ENCODE measurements at regions not wholly inside any gene's neighbourhood (a gene's known extent, or its start where the extent isn't known, plus 50 kb on each side); places are given as distances from the start of the nearest gene placed in this dataset.

- TF ChIP-seq CTCF (conservative IDR thresholded peaks at IDR 0.05 in 1 of 2, IDR thresholded peaks at IDR 0.05 in 1 of 2; ENCODE audit: low read depth in 1 of 2, low read length in 2 of 2) (no peak), EZH2 (IDR thresholded peaks at IDR 0.05; ENCODE audit: low read length, missing control alignments) (no peak)
Measured at GRCh38 chr4:28558895-28559294, 1698.3 kb downstream of the STIM2 start.

All from fibroblast of lung (primary cell).